ENCODE measurements at regions not wholly inside any gene's neighbourhood (a gene's known extent, or its start where the extent isn't known, plus 50 kb on each side); places are given as distances from the start of the nearest gene placed in this dataset.

DNA sequence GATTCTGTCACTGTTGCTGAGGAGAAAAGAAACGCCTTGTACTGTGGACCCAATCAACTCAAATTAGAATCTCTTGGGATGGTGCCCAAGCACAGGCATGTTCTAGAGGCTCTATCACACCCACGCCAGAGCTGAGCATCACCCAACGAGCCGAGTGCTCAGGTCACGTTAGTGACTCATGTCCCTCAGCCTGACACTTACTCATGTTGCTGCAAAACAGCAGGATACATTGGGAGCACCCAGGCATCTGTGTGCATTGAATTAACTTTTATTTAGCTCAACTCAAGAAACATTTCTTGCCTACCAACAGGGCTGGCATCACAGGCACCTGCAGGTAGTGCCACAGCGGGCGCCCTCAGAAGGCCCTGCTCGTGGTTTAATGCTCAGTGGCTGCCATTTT is 149.8 kb downstream of the ETS2 start:
- TF ChIP-seq, protein P1, sequence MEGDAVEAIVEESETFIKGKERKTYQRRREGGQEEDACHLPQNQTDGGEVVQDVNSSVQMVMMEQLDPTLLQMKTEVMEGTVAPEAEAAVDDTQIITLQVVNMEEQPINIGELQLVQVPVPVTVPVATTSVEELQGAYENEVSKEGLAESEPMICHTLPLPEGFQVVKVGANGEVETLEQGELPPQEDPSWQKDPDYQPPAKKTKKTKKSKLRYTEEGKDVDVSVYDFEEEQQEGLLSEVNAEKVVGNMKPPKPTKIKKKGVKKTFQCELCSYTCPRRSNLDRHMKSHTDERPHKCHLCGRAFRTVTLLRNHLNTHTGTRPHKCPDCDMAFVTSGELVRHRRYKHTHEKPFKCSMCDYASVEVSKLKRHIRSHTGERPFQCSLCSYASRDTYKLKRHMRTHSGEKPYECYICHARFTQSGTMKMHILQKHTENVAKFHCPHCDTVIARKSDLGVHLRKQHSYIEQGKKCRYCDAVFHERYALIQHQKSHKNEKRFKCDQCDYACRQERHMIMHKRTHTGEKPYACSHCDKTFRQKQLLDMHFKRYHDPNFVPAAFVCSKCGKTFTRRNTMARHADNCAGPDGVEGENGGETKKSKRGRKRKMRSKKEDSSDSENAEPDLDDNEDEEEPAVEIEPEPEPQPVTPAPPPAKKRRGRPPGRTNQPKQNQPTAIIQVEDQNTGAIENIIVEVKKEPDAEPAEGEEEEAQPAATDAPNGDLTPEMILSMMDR (IDR thresholded peaks at IDR 0.05): no peak
- TF ChIP-seq POLR2A (IDR thresholded peaks at IDR 0.05): no peak

Measured in lower leg skin (tissue), 3 donors.